ENCODE measurements at regions not wholly inside any gene's neighbourhood (a gene's known extent, or its start where the extent isn't known, plus 50 kb on each side); places are given as distances from the start of the nearest gene placed in this dataset.

GRCh38 chr2:239691720-239692119 lies 290.9 kb upstream of the HDAC4 start:
- DNase-seq (ENCODE audit: low read depth in 2 of 2) = no peak

GRCh38 chr2:239690651-239691631 lies 290.1 kb upstream of the HDAC4 start:
- no peak for DNase-seq (ENCODE audit: low read depth in 2 of 2)

GRCh38 chr2:239689985-239690384 lies 289.2 kb upstream of the HDAC4 start:
- DNase-seq (ENCODE audit: low read depth in 2 of 2) = no peak

DNA sequence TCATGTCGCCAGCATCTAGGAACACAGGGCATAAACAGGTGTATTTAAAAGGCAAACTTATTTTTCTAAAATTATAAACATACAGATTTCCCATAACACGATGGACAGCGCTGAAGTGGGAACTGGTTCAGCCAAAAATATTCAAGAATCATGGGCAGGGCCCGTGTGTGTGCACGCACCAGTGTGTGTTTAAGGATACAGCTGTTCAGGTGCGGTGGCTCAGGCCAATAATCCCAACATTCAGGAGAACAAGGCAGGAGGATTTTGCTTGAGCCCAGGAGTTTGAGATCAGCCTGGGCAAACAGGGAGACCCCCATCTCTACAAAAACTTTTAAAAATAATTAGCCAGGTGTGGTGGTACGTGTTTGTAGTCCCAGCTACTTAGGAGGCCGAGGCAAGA lies 288.6 kb upstream of the HDAC4 start:
- DNase-seq (ENCODE audit: low read depth in 2 of 2) = no peak

- no peak for DNase-seq (ENCODE audit: low read depth in 2 of 2)
Measured at GRCh38 chr2:239688840-239689239, 288.0 kb upstream of the HDAC4 start.

DNA sequence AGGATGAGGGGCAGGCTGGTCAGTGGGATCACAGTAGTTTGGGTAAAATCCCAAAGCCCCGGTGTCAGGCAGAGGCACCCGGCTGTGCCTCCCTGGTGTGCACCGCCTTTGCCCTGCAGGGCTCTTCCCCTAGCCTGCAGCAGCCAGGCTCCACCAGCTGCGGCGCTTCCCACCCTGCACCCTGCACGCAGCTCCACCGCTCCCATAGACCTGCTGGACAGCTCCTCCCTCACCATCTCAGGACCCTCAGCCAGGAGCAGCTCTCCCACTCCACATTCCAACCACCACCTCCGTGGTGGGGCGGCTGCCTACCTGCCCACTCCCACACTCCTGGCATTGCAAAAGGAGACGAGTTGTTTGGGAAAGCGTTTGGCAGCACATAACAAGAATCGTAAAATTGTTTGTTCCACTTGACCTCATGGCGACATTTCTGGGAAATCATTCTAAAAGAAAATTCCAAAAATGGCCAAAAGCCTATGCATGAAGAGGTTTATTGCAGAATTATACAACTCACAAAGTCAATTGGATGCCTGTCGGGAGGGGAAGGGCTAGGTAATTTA lies 287.4 kb upstream of the HDAC4 start:
- no peak for DNase-seq (ENCODE audit: low read depth in 2 of 2)

- no peak for DNase-seq (ENCODE audit: low read depth in 2 of 2)
Measured at GRCh38 chr2:239687441-239687840, 286.6 kb upstream of the HDAC4 start.

GRCh38 chr2:239685965-239686364 lies 285.1 kb upstream of the HDAC4 start:
- no peak for DNase-seq (ENCODE audit: low read depth in 2 of 2)

- DNase-seq (ENCODE audit: low read depth in 2 of 2) = no peak
Measured at GRCh38 chr2:239685556-239685955, 284.7 kb upstream of the HDAC4 start.

DNA sequence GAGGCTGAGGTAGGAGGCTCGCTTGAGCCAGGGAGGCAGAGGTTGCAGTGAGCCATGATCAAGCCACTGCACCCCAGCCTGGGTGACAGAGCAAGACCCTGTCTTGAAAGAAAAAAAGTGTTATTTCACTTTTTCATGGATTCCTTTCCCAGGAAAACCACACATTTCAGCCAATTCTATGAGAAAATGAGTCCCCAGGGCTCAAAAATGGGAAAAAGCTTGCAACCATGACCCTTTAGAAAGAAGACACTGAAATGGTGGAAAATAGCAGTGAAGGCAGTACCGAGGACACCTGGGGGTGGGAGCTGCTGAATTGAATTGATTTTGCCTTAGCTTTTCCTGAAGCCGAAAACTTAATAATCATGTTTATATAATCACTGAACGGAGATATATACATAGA lies 284.2 kb upstream of the HDAC4 start:
- DNase-seq (ENCODE audit: low read depth in 2 of 2) = no peak

DNA sequence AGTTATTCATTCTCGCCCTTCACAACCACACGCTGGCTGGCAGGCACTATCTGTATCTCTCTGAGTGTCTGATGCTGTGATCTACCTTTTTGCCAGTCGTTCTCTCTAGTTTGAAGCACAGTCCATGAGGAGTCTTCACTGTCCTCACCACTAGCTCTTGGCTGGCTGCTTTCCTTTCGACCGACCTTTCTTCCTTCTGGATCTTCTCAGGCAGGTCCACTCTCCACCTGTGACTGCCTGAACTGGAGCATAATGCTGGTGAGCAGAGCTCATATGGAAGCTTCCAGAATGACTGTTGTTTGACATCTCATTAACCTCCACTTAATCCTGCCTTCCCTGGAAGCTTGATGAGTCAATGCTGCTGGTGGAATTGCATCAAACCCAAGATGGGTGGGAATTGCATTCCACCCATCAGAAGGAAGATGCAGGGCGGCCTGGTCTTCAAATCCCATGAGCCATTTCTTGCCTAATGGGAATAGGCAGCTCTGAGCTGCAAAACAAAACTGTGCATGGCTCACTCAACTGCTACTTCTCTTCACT lies 283.5 kb upstream of the HDAC4 start:
- DNase-seq (ENCODE audit: low read depth in 2 of 2) = no peak

GRCh38 chr2:239682518-239682917 lies 281.7 kb upstream of the HDAC4 start:
- no peak for DNase-seq (ENCODE audit: low read depth in 2 of 2)

GRCh38 chr2:239679755-239680154 lies 278.9 kb upstream of the HDAC4 start:
- DNase-seq (ENCODE audit: low read depth in 2 of 2) = no peak

- DNase-seq (ENCODE audit: low read depth in 2 of 2) = no peak
Measured at GRCh38 chr2:239678666-239679296, 278.0 kb upstream of the HDAC4 start.

- no peak for DNase-seq (ENCODE audit: low read depth in 2 of 2)
Measured at GRCh38 chr2:239678186-239678490, 277.3 kb upstream of the HDAC4 start.

DNA sequence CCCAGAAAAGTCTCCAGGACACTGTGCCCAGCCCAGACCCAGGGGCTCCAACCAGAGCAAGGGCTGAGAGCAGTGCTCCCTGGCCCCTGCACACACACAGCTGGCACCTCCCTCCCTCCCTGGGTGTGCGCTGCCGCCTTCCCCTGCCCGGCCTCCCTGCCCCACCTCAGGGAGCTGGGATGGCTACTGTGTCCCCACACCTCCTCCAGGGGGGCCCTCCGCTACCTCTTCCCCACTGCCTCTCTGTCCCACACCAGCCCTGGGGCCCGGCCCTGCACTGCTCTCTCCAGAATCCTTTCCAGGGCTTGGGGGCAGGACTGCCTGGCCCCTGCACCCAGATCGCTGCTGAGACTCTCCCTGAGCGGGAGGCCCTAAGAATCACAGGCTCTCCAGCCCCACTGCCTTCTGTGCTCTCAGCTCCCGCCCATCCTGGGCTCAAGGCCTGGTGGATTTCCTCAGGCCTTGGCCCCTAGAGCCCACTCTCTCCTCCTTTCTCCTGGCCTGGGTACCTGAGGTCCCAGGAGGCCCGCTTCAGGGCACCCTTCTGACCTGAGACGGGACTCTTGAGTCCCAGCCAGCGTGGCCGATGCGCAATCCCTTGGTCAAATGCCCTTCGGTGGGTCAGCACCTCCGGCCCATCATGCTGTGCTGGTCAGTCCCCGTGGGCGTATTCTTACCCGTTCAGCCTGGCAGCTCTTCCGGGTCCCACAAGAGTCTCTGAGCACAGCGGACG lies 276.8 kb upstream of the HDAC4 start:
- DNase-seq (ENCODE audit: low read depth in 2 of 2) = no peak

- DNase-seq (ENCODE audit: low read depth in 2 of 2) = no peak
Measured at GRCh38 chr2:239676716-239677452, 276.1 kb upstream of the HDAC4 start.

DNA sequence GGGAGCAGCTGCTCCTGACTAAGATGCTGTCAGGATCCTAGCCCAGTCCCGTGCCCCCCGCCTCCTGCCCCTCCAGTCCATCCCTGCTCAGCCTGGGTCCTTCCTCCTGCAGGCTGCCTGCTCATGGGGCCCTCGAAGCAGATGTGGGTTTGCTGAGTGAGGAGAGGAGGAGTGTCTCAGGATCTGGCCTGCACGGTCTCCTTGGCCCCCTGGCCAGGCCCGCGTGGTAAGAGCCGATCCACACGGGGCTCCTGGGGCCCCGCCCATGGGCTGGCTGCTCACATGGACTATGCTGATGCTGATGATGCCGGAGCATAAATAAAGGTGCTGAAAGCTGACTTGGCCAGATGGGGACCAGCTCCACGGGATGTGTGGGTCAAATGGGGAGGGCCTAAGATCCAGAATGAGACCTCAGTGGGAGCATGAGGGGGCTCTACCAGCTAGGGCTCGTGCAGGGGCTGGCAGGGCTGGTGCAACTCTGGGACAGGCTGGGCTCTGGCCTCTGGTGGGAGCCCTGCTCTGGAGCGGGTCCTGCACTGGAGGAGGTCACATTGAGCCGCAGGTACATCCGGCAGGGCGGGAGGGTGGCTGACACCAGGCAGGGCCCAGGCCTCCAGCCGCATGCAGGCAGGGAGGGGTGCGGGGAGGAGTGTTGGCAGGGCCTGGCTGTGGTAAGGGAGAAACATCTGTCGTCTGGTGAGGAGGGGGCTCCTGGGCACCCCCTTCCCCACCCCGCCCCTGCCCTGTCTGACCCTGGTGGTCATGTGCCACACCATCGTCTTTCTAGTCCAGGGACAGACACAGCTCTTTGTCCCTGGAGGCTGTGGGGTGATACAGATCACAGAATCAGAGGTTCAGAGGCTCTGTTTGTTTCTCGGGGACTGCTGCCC lies 275.3 kb upstream of the HDAC4 start:
- no peak for DNase-seq (ENCODE audit: low read depth in 2 of 2)

- no peak for DNase-seq (ENCODE audit: low read depth in 2 of 2)
Measured at GRCh38 chr2:239674981-239675825, 274.4 kb upstream of the HDAC4 start.

All from fibroblast of skin of left biceps (primary cell).